C4-2B (cell line): ENCODE measurements at regions not wholly inside any gene's neighbourhood (a gene's known extent, or its start where the extent isn't known, plus 50 kb on each side); places are given as distances from the start of the nearest gene placed in this dataset.

Source experiments
- CTCF ChIP-seq: fragments of 450-650 bp; conservative IDR thresholded peaks from 2 replicates; pipeline ENCODE4 v1.5.1; 2017; ENCODE audit warnings: mild to moderate bottlenecking
- ZFX ChIP-seq: fragments of 450-650 bp; IDR thresholded peaks from 2 replicates; pipeline ENCODE4 v1.6.1; 2017

- no peak for TF ChIP-seq CTCF
- no peak for TF ChIP-seq ZFX
These were observed 152.9 kb upstream of the DAB1 start for GRCh38 chr1:57576756-57577155.
